Neural cell (in vitro differentiated cells): ENCODE measurements at regions not wholly inside any gene's neighbourhood (a gene's known extent, or its start where the extent isn't known, plus 50 kb on each side); places are given as distances from the start of the nearest gene placed in this dataset.

Experiments used
- H2AFZ ChIP-seq: fragments of 200-600, 300-800 bp; sonication (generic), shearing (Covaris generic); 2 replicates; pipeline ENCODE4 v1.6.0; 2014; ENCODE audit warnings: low read depth, mild to moderate bottlenecking, antibody characterized with exemption, low read length, moderate library complexity
- H3F3A ChIP-seq: fragments of 200-600 bp; shearing (Covaris generic); 2 replicates; pipeline ENCODE4 v1.6.1; 2016; ENCODE audit warnings: mild to moderate bottlenecking, moderate library complexity, mixed read lengths, antibody characterized with exemption, low read length; ENCODE audit not compliant: insufficient read depth, poor library complexity, severe bottlenecking
- H3K27ac ChIP-seq: fragments of 200-600, 300-800 bp; sonication (generic), shearing (Covaris generic); 2 replicates; pipeline ENCODE4 v1.5.1; 2014; ENCODE audit warnings: mild to moderate bottlenecking, low read length, moderate library complexity
- H3K27me3 ChIP-seq: fragments of 300-800, 200-600 bp; sonication (generic), shearing (Covaris generic); 2 replicates; pipeline ENCODE4 v1.6.0; 2014; ENCODE audit warnings: mild to moderate bottlenecking, low read depth, low read length, moderate library complexity; ENCODE audit not compliant: insufficient read depth
- H3K36me3 ChIP-seq: fragments of 300-800, 200-600 bp; sonication (generic), shearing (Covaris generic); 2 replicates; pipeline ENCODE4 v1.5.1; 2014; ENCODE audit warnings: mild to moderate bottlenecking, antibody characterized with exemption, low read length, moderate library complexity; ENCODE audit not compliant: insufficient read depth
- H3K4me2 ChIP-seq: fragments of 300-800, 200-600 bp; sonication (generic), shearing (Covaris generic); 2 replicates; pipeline ENCODE4 v1.6.0; 2014; ENCODE audit warnings: mild to moderate bottlenecking, low read length
- H3K4me3 ChIP-seq: fragments of 300-800, 200-600 bp; sonication (generic), shearing (Covaris generic); 2 replicates; pipeline ENCODE4 v1.5.1; 2014; ENCODE audit warnings: mild to moderate bottlenecking, low read length, moderate library complexity
- H3K79me2 ChIP-seq: fragments of 200-600 bp; shearing (Covaris generic); replicated peaks from 2 replicates; pipeline ENCODE4 v1.6.0; 2014; ENCODE audit warnings: mild to moderate bottlenecking, low read length, moderate library complexity; ENCODE audit not compliant: insufficient read depth
- H3K9ac ChIP-seq: fragments of 300-800, 200-600 bp; sonication (generic), shearing (Covaris generic); 2 replicates; pipeline ENCODE4 v1.6.1; 2016; ENCODE audit warnings: mild to moderate bottlenecking, low read length, mixed read lengths
- H3K9me2 ChIP-seq: fragments of 200-600 bp; shearing (Covaris generic); 2 replicates; pipeline ENCODE4 v1.6.1; 2016; ENCODE audit warnings: mild to moderate bottlenecking, low read length, mixed read lengths; ENCODE audit not compliant: insufficient read depth
- H3K9me3 ChIP-seq: fragments of 200-600, 300-800 bp; sonication (generic), shearing (Covaris generic); 2 replicates; pipeline ENCODE4 v1.6.1; 2016; ENCODE audit warnings: mild to moderate bottlenecking, mixed run types, low read length, moderate library complexity, mixed read lengths
- H4K20me1 ChIP-seq: fragments of 200-600 bp; shearing (Covaris generic); 2 replicates; pipeline ENCODE4 v1.6.1; 2016; ENCODE audit warnings: mild to moderate bottlenecking, mixed run types; ENCODE audit not compliant: insufficient read depth
- EP300 ChIP-seq: fragments of 450-650 bp; conservative IDR thresholded peaks from 2 replicates; pipeline ENCODE4 v1.6.1; 2014; ENCODE audit warnings: antibody characterized with exemption, mild to moderate bottlenecking, moderate library complexity; ENCODE audit not compliant: poor library complexity, severe bottlenecking
- EZH2 ChIP-seq: fragments of 200-600, 300-800 bp; shearing (Covaris generic), sonication (generic); IDR thresholded peaks from 2 replicates; pipeline ENCODE4 v1.6.1; 2014; ENCODE audit warnings: antibody characterized with exemption, low read length, borderline replicate concordance, mild to moderate bottlenecking; ENCODE audit not compliant: insufficient read depth, poor library complexity, severe bottlenecking
- MXI1 ChIP-seq: fragments of 450-650 bp; conservative IDR thresholded peaks from 2 replicates; pipeline ENCODE4 v1.6.1; 2014; ENCODE audit warnings: antibody characterized with exemption, mild to moderate bottlenecking; ENCODE audit not compliant: poor library complexity, severe bottlenecking
- POLR2AphosphoS5 ChIP-seq: IDR thresholded peaks from 2 replicates; pipeline ENCODE4 v1.6.1; 2012
- RAD21 ChIP-seq: fragments of 450-650 bp; conservative IDR thresholded peaks from 2 replicates; pipeline ENCODE4 v1.6.1; 2014; ENCODE audit warnings: antibody characterized with exemption, mild to moderate bottlenecking, moderate library complexity
- SMC3 ChIP-seq: fragments of 450-650 bp; conservative IDR thresholded peaks from 2 replicates; pipeline ENCODE4 v1.6.1; 2014; ENCODE audit warnings: antibody characterized with exemption, mild to moderate bottlenecking, moderate library complexity; ENCODE audit not compliant: poor library complexity
- TAF1 ChIP-seq: IDR thresholded peaks from 2 replicates; pipeline ENCODE4 v1.6.1; 2012; ENCODE audit warnings: low read depth
- TF ChIP-seq, protein P1 (sequence below): IDR thresholded peaks from 2 replicates; pipeline ENCODE4 v1.6.1; 2012; ENCODE audit warnings: borderline replicate concordance
- TF ChIP-seq, protein P2 (sequence below): fragments of 450-650 bp; IDR thresholded peaks from 2 replicates; pipeline ENCODE4 v1.5.1; 2014; ENCODE audit warnings: antibody characterized with exemption, mild to moderate bottlenecking, moderate library complexity; ENCODE audit not compliant: poor library complexity, severe bottlenecking

DNA sequence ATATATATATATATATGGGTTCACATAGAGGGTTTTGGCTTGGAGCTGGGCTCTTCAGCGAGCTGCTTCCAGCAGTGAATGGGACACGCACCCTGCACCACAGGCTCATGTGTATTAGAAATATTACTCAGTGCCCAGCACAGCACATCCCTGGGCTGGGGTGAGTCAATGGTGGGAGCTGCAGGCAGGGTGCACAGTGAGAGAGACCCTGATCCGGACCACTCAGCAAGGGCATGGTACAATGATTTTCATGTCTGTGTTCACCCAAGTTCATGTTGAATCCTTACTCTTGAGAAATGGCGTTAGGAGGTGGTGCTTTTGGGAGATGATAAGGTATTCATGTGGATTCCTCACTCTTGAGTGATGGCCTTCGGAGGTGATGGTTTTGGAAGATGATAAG is 194.7 kb downstream of the ASMT start:
- Histone ChIP-seq H3K4me3 (no peak overlapping the region), H3K27ac (no peak overlapping the region), H3K9me3 (no peaks in the 10 kb centered on the region), H3K27me3 (no peaks in the 10 kb centered on the region), H3K4me2 (no peak overlapping the region), H3K79me2 (no peaks in the 10 kb centered on the region), H3K9ac (no peak overlapping the region), H4K20me1 (no peaks in the 10 kb centered on the region), H3K36me3 (no peaks in the 10 kb centered on the region), H3F3A (no peaks in the 10 kb centered on the region), H3K9me2 (no peaks in the 10 kb centered on the region), H2AFZ (no peak overlapping the region)
- no peak for TF ChIP-seq POLR2AphosphoS5
- TF ChIP-seq RAD21: no peak
- no peak for TF ChIP-seq SMC3
- no peak for TF ChIP-seq MXI1
- TF ChIP-seq, protein P1, sequence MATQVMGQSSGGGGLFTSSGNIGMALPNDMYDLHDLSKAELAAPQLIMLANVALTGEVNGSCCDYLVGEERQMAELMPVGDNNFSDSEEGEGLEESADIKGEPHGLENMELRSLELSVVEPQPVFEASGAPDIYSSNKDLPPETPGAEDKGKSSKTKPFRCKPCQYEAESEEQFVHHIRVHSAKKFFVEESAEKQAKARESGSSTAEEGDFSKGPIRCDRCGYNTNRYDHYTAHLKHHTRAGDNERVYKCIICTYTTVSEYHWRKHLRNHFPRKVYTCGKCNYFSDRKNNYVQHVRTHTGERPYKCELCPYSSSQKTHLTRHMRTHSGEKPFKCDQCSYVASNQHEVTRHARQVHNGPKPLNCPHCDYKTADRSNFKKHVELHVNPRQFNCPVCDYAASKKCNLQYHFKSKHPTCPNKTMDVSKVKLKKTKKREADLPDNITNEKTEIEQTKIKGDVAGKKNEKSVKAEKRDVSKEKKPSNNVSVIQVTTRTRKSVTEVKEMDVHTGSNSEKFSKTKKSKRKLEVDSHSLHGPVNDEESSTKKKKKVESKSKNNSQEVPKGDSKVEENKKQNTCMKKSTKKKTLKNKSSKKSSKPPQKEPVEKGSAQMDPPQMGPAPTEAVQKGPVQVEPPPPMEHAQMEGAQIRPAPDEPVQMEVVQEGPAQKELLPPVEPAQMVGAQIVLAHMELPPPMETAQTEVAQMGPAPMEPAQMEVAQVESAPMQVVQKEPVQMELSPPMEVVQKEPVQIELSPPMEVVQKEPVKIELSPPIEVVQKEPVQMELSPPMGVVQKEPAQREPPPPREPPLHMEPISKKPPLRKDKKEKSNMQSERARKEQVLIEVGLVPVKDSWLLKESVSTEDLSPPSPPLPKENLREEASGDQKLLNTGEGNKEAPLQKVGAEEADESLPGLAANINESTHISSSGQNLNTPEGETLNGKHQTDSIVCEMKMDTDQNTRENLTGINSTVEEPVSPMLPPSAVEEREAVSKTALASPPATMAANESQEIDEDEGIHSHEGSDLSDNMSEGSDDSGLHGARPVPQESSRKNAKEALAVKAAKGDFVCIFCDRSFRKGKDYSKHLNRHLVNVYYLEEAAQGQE: no peak
- no peak for TF ChIP-seq EZH2
- TF ChIP-seq TAF1: no peak
- TF ChIP-seq, protein P2, sequence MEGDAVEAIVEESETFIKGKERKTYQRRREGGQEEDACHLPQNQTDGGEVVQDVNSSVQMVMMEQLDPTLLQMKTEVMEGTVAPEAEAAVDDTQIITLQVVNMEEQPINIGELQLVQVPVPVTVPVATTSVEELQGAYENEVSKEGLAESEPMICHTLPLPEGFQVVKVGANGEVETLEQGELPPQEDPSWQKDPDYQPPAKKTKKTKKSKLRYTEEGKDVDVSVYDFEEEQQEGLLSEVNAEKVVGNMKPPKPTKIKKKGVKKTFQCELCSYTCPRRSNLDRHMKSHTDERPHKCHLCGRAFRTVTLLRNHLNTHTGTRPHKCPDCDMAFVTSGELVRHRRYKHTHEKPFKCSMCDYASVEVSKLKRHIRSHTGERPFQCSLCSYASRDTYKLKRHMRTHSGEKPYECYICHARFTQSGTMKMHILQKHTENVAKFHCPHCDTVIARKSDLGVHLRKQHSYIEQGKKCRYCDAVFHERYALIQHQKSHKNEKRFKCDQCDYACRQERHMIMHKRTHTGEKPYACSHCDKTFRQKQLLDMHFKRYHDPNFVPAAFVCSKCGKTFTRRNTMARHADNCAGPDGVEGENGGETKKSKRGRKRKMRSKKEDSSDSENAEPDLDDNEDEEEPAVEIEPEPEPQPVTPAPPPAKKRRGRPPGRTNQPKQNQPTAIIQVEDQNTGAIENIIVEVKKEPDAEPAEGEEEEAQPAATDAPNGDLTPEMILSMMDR: no peak

DNA sequence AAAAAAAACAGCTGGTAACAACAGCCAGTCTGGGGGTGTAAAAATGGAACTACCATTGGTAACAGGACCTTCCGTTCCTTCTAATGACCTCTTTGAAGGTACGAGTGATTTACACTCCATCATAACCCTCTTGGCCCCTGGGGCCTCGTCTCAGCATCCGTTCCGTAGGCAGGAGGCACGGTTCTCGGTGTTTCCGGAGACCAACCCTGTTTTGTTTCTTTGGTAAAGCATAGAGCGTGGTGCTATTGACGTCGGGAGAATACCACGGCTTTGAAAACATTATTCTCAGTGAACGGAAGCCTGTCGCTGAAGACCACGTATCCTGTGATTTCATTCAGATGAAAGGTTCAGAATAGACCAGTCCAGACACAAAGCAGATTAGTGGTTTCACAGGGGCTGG is 198.9 kb downstream of the ASMT start:
- no peaks in the 10 kb centered on the region for H3F3A ChIP-seq
- no peaks in the 10 kb centered on the region for H3K36me3 ChIP-seq
- H3K27ac ChIP-seq: no peak overlapping the region
- H3K4me3 ChIP-seq: no peak overlapping the region
- no peaks in the 10 kb centered on the region for H3K9me2 ChIP-seq
- no peaks in the 10 kb centered on the region for H3K79me2 ChIP-seq
- no peaks in the 10 kb centered on the region for H4K20me1 ChIP-seq
- H3K27me3 ChIP-seq: no peaks in the 10 kb centered on the region
- no peak overlapping the region for H3K4me2 ChIP-seq
- H3K9ac ChIP-seq: no peak overlapping the region
- H3K9me3 ChIP-seq: no peaks in the 10 kb centered on the region
- no peak for TF ChIP-seq EZH2
- TF ChIP-seq SMC3: no peak
- TF ChIP-seq, protein P2: no peak
- TF ChIP-seq TAF1: no peak
- TF ChIP-seq POLR2AphosphoS5: no peak
- TF ChIP-seq EP300: no peak
- H2AFZ ChIP-seq: no peak overlapping the region
